K562 (cell line): ENCODE measurements at regions not wholly inside any gene's neighbourhood (a gene's known extent, or its start where the extent isn't known, plus 50 kb on each side); places are given as distances from the start of the nearest gene placed in this dataset.

Experiments
- ATAC-seq: fragments of 200-7000 bp; cut with Tn5 transposase; 3 replicates; pipeline ENCODE4 v1.9.1; 2020; ENCODE audit warnings: moderate library complexity
- BruUV-seq: library from RNA; stranded (reverse); fragments of 400-500 nt; replicated peaks from 2 replicates; lab custom pipeline; 2021; lab: Mats Ljungman, UMichigan
- CTCF ChIA-PET: fragments of 300-600 bp; formaldehyde crosslinking; extraction: SDS; loops from one replicate; lab custom pipeline; 2021; ENCODE audit warnings: low intra/inter-chr PET ratio; lab: Yijun Ruan, JAX
- POLR2A ChIA-PET: fragments of 300-600, 350-650 bp; sonication (Branson Sonifier 250); formaldehyde crosslinking; extraction: SDS; loops from one replicate; lab custom pipeline; 2021; ENCODE audit warnings: antibody characterized with exemption, inconsistent platforms; lab: Yijun Ruan, JAX
- DNase-seq, 4 experiments: peaks; one replicate each; pipeline versions ENCODE4 v3.0.0 to v3.0.0-alpha.2; 2011 to 2018; ENCODE audit warnings: low spot score in 3 of 4, mixed read lengths in 3 of 4; ENCODE audit errors: extremely low read depth in 1 of 4
- FAIRE-seq: peaks from 2 replicates; lab custom pipeline; 2011; peaks lifted over from hg19 to GRCh38; lab: Jason Lieb, UNC
- H2AFZ ChIP-seq: 2 replicates; pipeline ENCODE4 v1.6.0; 2011; ENCODE audit warnings: low read depth, low read length, control low read depth, inconsistent platforms
- H3K27ac ChIP-seq: fragments of 200-600 bp; 3 replicates; pipeline ENCODE4 v1.8.0; 2011; ENCODE audit warnings: low read depth, mild to moderate bottlenecking, control low read depth, inconsistent platforms, low read length, moderate library complexity, mixed read lengths; ENCODE audit errors: extremely low read depth
- H3K27me3 ChIP-seq, 2 experiments: fragments of 300-600 bp in 1 of 2; 2 replicates in 1 of 2; 3 replicates in 1 of 2; pipeline versions ENCODE4 v1.6.0 to v1.8.0; 2011; ENCODE audit warnings: inconsistent platforms in 2 of 2, low read length in 2 of 2, mild to moderate bottlenecking in 1 of 2, mixed read lengths in 1 of 2, moderate library complexity in 1 of 2; ENCODE audit not compliant: control insufficient read depth in 2 of 2, insufficient read depth in 2 of 2
- H3K36me3 ChIP-seq: fragments of 300-600 bp; 3 replicates; pipeline ENCODE4 v1.8.0; 2011; ENCODE audit warnings: mild to moderate bottlenecking, low read length, inconsistent platforms; ENCODE audit not compliant: control insufficient read depth, insufficient read depth
- H3K4me1 ChIP-seq, 2 experiments: fragments of 200-600 bp in 1 of 2; replicated peaks in 1 of 2; 2 replicates in 1 of 2; 3 replicates in 1 of 2; pipeline versions ENCODE4 v1.5.1 to v1.8.0; 2011; ENCODE audit warnings: inconsistent platforms in 2 of 2, low read length in 2 of 2, mild to moderate bottlenecking in 1 of 2, mixed read lengths in 1 of 2, moderate library complexity in 1 of 2; ENCODE audit not compliant: control insufficient read depth in 2 of 2, insufficient read depth in 2 of 2
- H3K4me2 ChIP-seq: 2 replicates; pipeline ENCODE4 v1.6.1; 2011; ENCODE audit warnings: low read length, control low read depth, inconsistent platforms, mixed read lengths; ENCODE audit not compliant: insufficient read depth
- H3K4me3 ChIP-seq: fragments of 200-600 bp; sonication (generic), shearing (Covaris generic); 2 replicates; pipeline ENCODE4 v1.5.1; 2016; ENCODE audit warnings: control low read depth, inconsistent platforms
- H3K79me2 ChIP-seq: fragments of 200-600 bp; 3 replicates; pipeline ENCODE4 v1.8.0; 2011; ENCODE audit warnings: low read length, inconsistent platforms; ENCODE audit not compliant: control insufficient read depth, insufficient read depth
- H3K9ac ChIP-seq, 2 experiments: 2 replicates each; pipeline versions ENCODE4 v1.6.0 to v1.6.1; 2011; ENCODE audit warnings: low read depth in 2 of 2, low read length in 2 of 2, control low read depth in 1 of 2, inconsistent platforms in 1 of 2, mild to moderate bottlenecking in 1 of 2, mixed read lengths in 1 of 2; ENCODE audit not compliant: insufficient read depth in 1 of 2
- H3K9me1 ChIP-seq: one replicate; pipeline ENCODE4 v1.6.0; 2011; ENCODE audit warnings: inconsistent platforms, mild to moderate bottlenecking, low read length, moderate library complexity; ENCODE audit not compliant: control insufficient read depth, insufficient read depth
- H3K9me3 ChIP-seq: replicated peaks from 2 replicates; pipeline ENCODE4 v1.5.1; 2011; ENCODE audit warnings: low read depth, low read length, inconsistent platforms; ENCODE audit not compliant: control insufficient read depth, insufficient read depth
- H4K20me1 ChIP-seq: replicated peaks from 2 replicates; pipeline ENCODE4 v1.6.1; 2011; ENCODE audit warnings: low read length, inconsistent platforms, mixed read lengths; ENCODE audit not compliant: control insufficient read depth, insufficient read depth
- DMBX1 ChIP-seq: fragments of 250-450 bp; sonication (Bioruptor Pico); IDR thresholded peaks from 2 replicates; pipeline ENCODE4 v1.8.0; 2022; ENCODE audit warnings: inconsistent platforms, mild to moderate bottlenecking, moderate library complexity, borderline replicate concordance
- JUN ChIP-seq, 2 experiments: sonication (generic) in 1 of 2; formaldehyde crosslinking in 1 of 2; IDR thresholded peaks; 2 replicates each; pipeline versions ENCODE4 v1.6.1 to v1.8.0; 2012 to 2022; ENCODE audit warnings: borderline replicate concordance in 2 of 2, mild to moderate bottlenecking in 2 of 2, improper control_type of control experiment in 1 of 2, low read depth in 1 of 2, low read length in 1 of 2, missing genetic modification reagents in 1 of 2
- RBM39 ChIP-seq: fragments of 200-400 bp; formaldehyde crosslinking; optimal IDR thresholded peaks from 2 replicates; pipeline ENCODE3; 2018; ENCODE audit warnings: low read depth, low read length
- SMAD2 ChIP-seq: fragments of 150-350 bp; IDR thresholded peaks from 2 replicates; pipeline ENCODE4 v1.6.1; 2014; ENCODE audit warnings: low read depth, mild to moderate bottlenecking, low read length
- STAT5B ChIP-seq: fragments of 250-450 bp; sonication (Bioruptor Pico); IDR thresholded peaks from 2 replicates; pipeline ENCODE4 v1.8.0; 2021; ENCODE audit warnings: mild to moderate bottlenecking, inconsistent platforms
- ZNF57 ChIP-seq: fragments of 450-650 bp; formaldehyde crosslinking; IDR thresholded peaks from 2 replicates; pipeline ENCODE4 v1.4.0; 2020; ENCODE audit warnings: mild to moderate bottlenecking, moderate library complexity
- ZNF717 ChIP-seq: fragments of 250-450 bp; sonication (Bioruptor Pico); IDR thresholded peaks from 2 replicates; pipeline ENCODE4 v1.5.0; 2021
- WGBS: fragments of 100-300 bp; shearing (Covaris generic); methylation state at CpG from one replicate; pipeline ENCODE4 v1.1.6; 2016; ENCODE audit warnings: low coverage, mixed read lengths; ENCODE audit not compliant: insufficient coverage; ENCODE audit errors: missing lambda C conversion rate; 5-methylcytosine and 5-hydroxymethylcytosine counted together
- in situ Hi-C: fragments of 300-500 bp; cut with MboI; formaldehyde crosslinking; loops from 4 replicates; pipeline ENCODE4 v1.15.0; 2018; ENCODE audit warnings: inconsistent platforms, mixed read lengths
- intact Hi-C: fragments of 100-400 bp; cut with micrococcal nuclease; formaldehyde crosslinking; loops from 2 replicates; pipeline ENCODE4 v1.14.2; 2022

DNA sequence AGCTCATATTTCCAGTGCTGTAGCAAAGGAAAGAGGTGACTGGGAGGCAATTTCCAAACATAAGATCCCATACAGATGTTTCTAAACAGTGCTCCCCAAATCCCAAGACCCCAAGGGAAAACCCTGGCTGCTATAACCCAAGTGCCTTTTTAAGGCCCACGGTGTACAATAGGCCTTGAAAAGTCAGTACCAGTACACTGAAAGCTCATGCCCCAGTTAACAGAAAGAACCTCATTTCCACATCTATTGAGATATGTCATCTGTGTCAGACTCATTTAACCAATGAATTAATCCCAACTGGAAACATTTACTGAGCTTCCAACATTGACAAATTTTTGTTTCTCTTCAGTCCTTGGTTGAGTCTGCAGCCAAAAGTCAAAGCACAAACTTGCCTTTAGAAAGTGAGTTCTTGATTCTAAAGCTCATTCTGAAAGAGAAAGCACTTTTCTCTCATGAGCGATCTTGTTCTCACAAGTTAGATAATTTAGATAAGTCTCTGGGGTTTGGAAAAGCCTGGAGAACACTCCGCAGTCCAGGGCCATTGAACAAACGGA, 239.8 kb upstream of the ARHGAP20 start:
- DNase-seq: no peak
- no peaks in the 10 kb centered on the region for H3K27me3 ChIP-seq
- intact Hi-C loops (no loop called here), in situ Hi-C loops (no loop called here)
- ChIA-PET CTCF (no interaction called here), POLR2A (no interaction called here)
- no peaks in the 10 kb centered on the region for H3K4me1 ChIP-seq
- H3K36me3 ChIP-seq: no peaks in the 10 kb centered on the region
- H3K79me2 ChIP-seq: no peaks in the 10 kb centered on the region
- H3K9ac ChIP-seq: no peak overlapping the region
- no peaks in the 10 kb centered on the region for H3K9me3 ChIP-seq
- H2AFZ ChIP-seq: no peak overlapping the region
- no peaks in the 10 kb centered on the region for H4K20me1 ChIP-seq
- H3K9me1 ChIP-seq: no peaks in the 10 kb centered on the region
- no peak for FAIRE-seq
- H3K27ac ChIP-seq: no peak overlapping the region
- ATAC-seq: no peak
- TF ChIP-seq DMBX1 (CRISPR knock-in tag) (no peak), STAT5B (CRISPR knock-in tag) (no peak), SMAD2 (no peak), RBM39 (no peak), ZNF717 (no peak), ZNF57 (no peak), JUN (IDR thresholded peaks at IDR 0.05; ENCODE audit: borderline replicate concordance, low read depth, low read length) (no peak), JUN (CRISPR knock-in tag; IDR thresholded peaks at IDR 0.05; ENCODE audit: borderline replicate concordance) (no peak)
- no TSS peak for BruUV-seq
- no peak overlapping the region for H3K4me2 ChIP-seq
- WGBS: 0% methylated on average over 4 of the region's 4 CpGs
- no peak overlapping the region for H3K4me3 ChIP-seq
